GM21390 (cell line): ENCODE measurements at regions not wholly inside any gene's neighbourhood (a gene's known extent, or its start where the extent isn't known, plus 50 kb on each side); places are given as distances from the start of the nearest gene placed in this dataset.

Source experiments
- ATAC-seq: cut with Tn5 transposase; IDR thresholded peaks from one replicate; pipeline ENCODE4 v1.9.1; 2021; ENCODE audit not compliant: unreplicated experiment

DNA sequence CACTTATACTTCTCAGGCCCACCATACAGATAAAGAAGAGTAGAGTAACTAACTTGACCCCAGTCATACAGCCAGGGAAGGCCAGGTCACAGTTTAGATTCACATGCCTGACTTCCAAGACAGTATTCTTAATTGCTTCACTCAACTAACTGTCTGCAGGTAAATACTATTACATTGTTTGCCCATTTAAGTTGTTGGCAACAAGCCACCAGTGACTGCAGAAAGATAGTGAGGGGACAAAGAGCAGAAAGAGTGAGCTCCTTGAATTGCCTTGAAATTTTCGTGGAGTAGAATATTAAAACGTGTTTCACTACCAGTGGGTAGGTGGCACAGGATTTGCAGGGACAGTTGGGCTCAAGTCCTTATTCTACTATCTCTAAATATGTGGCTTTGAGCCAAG lies 146.3 kb upstream of the RMST start:
- ATAC-seq, result no peak

DNA sequence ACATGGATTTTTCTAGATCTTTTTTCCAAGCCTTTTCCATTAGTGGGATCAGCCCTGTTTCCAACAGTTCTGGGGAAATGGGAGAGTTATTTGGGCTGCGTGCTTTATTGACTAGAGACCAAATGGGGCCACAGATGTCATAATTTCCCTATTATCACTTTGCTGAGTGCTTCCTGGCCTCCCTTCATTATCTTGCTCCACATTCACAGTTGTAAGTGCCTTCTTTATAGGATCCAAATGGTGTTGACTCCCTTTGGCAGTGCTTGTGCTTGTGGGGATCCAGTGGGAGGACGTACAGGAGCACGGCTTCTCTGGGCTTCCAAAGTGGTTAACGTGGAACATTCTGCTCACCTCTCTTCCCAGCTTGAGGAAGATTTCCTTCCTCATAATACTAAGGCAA lies 141.0 kb upstream of the RMST start:
- no peak for ATAC-seq

DNA sequence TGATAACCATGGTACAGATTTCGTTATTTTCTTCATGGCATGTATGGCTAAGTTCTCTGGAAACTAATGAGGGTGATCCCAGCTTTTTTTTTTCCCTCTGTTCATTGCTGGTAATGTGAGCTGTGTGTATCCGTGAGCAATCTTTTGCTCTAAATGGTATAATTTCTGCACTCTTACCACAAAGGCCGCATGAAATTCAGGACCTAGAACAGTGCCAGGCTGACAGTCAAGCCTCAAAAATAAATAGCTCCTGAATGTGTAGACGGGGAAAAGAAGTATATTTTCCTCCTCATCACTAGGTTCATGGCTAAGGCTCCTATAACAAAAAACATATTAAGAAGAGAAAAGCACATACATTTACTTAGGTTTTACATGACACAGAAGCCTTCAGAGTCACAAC lies 140.2 kb upstream of the RMST start:
- ATAC-seq, result no peak

DNA sequence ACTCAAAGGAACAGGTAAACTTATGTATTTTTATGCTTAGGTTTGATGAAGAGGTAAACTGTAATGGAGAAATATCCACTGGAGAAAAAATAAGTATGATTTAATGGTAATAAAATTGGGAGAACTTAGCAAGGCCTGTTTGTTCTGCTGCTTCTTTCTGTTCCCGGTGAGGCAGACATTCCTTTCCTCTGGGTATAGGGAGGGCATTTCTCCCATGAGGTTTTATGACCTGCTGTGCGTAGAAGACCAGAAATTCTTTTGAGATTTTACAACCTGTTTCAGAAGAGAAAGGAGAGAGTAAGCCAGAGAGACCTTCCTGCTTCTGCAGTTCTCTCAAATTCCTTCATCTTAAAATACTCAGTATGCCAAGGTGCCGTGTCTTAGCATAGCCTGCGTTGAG lies 139.4 kb upstream of the RMST start:
- ATAC-seq, result no peak

DNA sequence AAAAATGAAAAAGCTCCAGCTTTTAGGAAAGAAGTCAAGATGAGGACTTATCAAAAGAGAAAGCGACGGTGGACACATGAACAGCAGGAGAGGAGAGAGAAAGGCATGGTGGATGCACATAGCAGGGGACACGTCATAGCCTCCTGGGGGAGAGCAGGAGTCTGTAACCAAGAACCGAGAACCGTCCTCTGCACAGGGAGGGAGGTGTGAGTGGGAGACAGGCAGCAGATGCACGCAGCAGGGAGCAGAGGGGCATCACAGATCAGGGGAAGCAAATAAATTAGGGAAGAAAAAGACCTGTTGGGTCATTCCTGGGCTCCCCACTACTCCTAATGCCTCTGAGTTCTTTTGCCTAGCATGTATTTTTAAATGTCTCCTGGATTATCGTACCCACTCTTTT lies 138.1 kb upstream of the RMST start:
- ATAC-seq, result no peak

DNA sequence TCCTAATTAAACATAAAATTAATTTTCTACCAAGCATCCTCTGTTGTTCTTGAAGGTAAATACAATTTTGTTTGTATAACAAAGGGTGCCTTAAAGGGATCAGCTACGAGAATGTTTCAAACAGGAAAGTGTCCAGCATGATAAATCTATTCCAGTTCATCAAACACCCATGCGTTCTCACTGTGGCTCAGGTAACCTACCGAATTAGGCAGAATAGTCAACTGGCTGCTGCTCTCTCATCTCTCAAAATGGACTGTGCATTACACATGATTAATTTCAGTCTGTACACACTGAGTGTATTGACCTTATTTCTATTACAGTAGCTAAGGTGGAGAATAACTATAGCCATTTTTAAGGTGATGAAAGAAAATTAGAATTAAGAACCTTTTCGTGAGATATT lies 127.5 kb upstream of the RMST start:
- no peak for ATAC-seq

DNA sequence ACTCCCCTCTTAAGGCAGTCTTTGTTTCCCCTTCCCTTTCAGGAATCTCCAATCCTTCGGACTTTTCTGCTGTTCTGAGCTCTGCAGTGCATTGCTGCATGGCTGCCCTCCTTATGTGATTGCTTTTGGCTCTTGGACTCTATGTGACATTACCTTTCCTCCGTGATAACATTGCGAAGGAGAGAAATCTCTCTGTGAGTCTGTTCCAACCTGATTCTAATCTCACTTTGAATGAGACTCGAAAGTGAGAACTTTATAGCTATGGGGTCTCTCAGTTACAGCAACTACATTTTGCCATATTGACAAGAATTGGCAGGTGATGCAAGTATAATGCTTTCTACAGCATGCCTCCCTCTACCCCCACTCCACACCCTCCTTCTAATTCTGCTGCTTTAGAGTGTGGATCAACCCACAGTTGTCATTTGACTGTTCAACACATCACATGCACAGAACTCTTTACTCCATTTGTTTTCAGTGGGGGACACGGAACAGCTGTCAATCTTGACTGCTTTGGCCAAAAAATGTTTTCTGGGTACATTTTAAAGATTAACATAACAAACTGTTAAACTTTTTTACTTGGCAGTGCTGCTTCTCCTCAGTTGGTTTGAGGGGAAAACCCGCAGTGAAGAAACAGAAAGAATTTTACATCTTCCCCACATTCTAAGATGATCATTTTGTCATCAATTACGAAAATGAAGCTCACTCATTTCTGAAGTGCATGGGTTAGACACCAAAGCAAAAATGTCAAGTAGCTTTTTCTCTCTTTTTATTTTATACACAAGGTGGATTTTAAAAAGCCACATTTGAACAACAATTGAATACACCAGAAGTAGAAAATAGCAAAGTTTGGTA lies 125.5 kb upstream of the RMST start:
- no peak for ATAC-seq

DNA sequence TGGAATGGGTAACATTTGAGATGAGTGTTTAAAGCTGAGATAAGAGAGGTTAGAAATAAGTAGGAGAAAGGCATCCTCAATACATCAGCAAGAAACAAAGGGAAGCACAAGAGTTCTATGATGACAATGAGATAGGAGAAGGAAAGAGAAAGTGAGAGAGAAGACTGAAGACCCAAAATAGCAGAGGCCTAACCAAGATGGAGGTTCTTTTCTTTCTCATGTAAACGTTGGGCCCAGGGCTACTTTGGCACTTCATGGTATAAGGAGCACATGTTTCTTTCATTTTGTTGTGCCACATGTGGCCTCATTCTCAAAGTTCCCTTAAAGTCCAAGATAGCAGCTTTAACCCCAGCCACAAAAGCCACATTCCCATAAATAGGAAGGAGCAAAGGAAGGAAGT lies 120.5 kb upstream of the RMST start:
- ATAC-seq, result no peak

DNA sequence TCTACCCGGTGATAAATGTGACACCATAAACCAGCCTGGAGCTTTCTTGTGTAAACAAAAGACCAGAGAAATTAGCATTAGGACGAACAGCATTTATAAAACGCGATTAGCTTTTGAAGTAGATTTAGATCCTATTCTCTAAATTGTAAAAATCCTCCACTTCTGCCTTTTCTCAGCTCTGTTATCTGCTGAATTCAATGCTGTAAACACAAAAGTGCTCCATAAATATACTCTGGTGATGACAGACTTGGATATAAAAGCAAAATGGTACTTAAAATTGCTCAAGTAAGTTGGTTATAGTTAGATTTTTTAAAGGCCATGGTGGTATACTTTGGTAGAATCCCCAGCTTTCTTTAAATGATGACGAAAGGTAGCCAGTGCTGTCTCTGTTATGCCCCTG lies 114.6 kb upstream of the RMST start:
- no peak for ATAC-seq

DNA sequence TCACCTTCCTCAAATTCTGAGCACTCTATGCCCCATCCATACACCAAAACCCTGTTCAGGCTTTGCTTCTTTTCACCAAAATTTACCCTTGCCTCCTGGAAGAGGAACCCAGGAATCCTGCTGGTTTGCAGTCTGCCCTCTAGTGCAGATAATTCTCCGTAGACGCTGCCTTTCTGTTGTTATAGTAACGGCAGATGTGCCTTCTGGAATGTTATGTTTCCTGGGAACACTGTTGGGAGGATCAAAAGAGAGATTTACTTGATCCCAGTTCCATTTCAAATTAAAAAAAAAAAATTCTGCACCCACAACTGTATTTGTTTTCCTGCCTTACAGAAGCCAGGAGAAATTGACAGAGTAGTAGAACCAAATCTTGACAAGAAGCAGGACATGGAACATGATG lies 104.2 kb upstream of the RMST start:
- ATAC-seq, result no peak

DNA sequence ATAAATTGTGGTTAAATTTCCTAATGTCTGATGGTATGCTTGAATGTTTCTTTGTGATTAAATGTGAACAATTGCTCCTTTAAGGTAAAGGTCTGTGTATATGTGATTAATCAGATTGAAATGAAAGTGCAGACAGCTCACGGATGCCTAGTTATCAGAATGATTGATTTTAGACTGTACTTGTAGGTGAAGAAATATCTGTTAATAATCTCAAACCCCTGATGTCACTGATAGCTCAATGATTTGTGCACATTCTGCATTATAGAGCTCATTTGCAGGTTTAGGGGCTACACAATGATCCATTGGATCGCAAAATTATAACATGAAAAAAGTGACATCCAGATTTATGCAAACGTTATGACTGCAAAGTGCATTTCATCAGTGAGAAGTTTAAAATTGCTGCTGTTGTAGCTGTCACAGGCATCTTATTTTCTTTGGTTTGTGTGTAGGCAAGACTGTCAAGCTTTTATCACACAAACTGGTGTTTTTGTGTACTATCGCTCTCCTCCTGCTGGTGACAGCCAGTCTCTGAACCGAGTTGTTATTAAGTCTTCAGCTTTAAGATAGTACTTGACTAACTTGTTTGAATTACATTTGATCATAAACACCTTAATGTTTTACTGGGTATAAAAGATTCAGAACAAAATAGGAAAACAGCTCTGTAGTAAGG lies 103.4 kb upstream of the RMST start:
- ATAC-seq, result no peak

DNA sequence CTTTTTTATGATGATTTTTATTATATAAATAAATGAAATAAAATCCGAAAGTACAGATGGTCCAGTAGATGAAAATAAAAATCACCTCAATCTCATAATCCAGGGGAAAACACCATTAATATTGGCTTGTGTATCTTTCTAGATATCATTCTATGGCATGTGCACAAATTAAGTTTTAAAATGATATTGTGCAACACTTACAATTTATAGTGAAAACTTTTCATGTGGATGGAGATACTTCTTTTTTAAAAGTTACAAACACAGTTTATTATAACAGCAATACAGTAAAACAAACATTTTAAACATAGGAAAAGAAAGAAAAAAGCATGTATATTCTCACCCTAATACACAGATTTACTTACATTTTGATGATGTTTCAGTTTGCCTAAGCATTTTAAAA lies 98.9 kb upstream of the RMST start:
- no peak for ATAC-seq

DNA sequence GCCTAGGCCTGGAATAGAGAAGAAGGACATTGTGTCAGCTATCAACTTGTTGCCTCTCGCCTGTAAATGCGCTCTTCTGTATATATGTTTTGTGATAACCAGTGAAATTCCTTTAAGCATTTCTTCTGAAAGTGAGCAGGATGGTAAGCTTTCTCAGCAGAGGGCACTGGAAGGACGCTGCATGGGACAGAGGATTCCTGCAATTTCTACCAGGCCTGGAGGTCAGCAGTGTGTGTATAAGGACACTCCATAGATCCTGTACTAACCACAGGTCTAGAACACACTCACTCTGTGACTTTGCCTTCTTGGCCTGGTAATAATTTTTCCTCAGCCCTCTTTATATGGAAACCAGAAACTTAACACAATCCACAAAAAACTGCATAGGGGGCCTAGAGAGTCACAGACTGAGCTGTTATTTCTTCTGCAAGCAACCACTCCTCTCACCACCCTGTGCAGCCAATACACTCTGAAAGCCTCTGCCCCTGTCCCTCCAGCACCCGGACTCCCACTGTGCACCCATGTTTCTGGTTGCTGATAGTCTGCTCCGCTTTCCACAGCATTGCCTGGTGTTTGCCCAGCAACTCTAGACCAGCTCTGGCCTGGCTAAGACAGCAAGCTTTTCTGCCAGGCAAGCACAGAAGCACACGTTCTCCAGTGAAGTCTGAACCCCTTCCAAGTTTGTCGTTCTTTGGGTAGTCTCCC lies 94.0 kb upstream of the RMST start:
- ATAC-seq, result no peak

DNA sequence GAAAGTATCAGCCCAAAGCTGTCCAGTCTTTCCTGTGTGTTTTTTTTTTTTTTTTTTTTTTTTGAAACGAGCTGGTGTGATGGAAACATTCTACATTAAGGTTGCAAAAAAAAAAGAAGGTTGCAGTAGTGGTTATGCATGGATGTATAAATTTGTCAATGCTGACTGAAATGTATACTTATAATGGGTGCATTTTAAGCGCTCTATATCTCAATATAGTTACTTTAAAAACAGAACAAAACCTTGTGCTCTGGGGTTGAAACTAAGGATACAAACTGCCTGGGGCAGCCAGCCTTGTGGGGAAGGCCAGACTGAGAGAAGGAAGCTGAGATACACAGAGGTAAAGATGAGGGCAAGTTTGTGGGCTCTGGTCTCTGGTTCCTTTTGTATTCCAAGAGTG lies 87.3 kb upstream of the RMST start:
- no peak for ATAC-seq

DNA sequence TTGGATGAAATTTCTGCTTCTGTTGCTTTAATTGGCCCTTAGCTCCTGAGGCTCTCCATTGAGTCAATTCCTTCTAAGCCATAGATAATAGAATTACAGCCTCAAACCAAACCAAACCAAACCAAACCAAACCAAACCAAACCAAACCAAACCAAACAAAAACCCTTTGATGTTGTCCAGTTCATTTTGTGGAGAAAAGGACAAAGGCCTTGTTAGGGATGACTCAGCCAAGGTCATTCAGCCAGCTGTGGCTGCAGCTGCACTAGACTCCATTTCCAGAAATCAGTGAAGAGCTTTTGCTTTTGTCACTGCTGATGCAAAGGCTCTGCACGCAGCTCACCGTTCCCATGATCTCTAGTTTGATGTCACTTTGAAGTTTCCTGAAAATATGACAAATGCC lies 82.2 kb upstream of the RMST start:
- ATAC-seq, result no peak

DNA sequence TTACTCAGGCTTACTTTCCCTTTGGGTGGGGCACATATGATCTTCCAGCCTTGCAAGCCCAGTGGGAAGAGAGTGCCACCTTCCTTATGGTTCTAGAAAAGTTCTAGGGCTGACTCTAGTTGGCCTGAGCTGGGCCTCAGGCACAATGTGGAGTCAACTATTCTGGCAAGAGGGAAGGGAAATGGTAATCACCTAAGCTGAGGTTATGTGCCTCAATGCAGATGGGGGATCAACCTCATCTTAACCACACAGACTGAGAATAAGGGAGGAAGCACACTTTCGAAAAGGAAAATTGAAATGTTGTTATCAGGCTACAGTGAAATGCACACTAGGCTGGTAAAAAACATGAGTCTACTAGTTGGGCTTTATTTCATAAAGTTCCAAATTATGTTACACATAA lies 77.5 kb upstream of the RMST start:
- no peak for ATAC-seq

DNA sequence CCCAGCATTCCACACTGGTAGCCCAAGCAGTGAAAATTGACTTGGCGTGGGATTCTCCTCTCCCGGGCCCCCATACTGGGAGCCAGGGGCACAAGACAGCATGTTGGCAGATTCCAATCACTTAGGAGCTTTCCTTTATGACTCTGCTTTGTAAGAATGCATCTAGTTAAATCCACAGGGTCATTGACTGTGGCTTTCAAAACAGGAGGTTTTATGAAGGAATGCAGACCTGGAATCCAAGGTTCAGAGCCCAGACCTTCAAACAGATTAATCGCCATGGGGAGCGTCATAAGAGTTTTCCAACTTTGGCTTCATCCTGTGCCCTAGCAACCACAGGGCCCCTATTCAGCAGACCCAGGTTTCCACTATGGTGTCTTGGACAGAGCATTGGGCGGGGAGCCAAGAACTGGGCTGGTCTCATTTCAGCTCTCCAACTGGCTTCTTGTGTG lies 76.4 kb upstream of the RMST start:
- ATAC-seq, result no peak

DNA sequence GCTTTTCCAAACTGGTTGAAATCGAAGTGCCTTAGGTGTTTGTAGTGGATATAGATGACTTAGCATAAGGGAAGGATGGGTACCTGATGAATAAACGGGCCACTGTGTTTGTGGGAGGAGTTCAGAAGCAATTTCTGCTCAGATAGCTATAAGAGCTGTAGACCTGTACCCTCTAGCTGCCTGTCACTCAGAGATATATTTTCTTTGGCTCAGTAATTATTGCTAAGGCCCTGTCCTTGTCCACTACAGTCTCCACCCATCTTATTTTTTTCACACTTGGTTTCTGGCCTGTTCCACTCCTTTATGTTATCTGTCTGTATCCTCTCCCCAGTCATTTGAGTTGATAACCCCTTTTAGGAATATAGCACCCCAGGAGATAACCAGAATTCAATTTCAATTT lies 74.8 kb upstream of the RMST start:
- no peak for ATAC-seq

DNA sequence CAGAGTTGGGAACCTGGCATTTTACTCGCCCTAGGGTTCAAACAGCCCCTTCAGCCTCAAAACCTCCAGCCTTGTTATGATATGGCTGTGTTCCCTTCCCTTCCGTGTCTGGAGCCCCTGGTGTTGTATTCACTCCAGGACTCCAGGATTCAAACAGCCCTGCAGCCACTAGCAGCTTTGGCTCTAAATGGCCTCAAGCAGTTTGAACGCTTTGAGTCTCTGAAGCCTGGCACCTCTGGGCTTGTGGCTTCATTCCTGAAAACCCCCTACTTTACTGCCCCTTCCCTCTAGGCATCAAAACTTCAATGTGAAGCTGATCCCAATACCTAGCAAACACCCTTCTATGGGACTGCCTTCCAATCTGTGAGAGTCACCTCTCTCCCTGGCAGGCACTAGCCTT lies 67.9 kb upstream of the RMST start:
- no peak for ATAC-seq

DNA sequence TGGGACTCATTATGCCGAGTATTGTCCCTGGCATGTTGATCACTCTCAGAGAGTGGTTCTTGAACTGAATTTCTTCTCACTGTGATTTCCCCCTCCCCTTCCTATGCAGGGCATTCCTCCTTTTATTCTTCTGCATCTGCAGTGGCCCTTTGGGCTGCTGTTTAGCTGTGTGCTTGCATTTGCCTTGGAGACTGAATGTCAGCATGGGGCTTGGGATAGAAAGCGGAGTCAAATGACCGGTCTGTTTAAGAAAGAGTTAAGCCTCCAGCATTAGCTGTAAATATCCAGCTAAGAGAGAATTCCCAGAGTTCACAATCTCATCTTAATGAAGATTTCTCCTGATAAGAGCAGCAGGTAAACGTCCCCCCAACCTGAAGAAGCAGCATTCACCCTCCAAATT lies 65.6 kb upstream of the RMST start:
- no peak for ATAC-seq

DNA sequence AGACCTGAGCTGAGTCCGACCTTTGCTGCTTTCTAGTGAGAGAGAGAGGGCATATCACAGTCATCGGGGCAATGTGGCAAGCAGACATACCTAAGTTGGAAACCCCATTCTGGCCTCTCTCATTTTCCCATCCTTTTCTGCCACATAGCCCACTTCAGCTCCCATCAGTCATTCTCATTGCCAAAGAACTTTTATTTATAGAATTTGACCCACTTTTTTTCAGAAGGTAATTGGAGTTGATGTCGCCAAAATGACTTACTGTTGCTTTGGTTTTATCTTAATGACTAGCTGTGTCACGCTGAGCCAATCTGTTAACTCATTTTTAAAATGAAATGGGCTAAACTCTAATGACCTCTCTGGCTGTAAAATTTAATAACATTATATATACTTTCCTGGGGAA lies 63.9 kb upstream of the RMST start:
- ATAC-seq, result no peak

DNA sequence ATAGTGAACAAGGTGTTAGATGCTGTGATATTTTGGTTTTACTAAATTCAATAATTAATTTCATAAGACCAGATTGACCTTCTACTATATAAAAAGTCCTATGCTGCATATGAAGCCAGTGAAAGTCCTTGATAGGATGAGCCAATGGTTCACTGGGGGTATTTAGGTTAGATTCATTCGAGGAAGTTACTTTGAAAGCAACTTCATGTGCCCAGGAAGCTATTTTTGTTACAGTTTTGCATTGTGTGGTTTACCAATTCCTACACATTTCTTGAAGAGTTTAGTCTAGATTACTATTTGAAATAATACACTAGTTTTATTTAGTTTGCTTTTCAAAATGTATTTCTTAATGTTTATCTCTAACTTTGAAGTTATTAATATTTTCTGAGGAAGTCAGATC lies 58.5 kb upstream of the RMST start:
- ATAC-seq, result peak; percentile 42
